Left kidney (tissue), 1 donor: ENCODE measurements at regions not wholly inside any gene's neighbourhood (a gene's known extent, or its start where the extent isn't known, plus 50 kb on each side); places are given as distances from the start of the nearest gene placed in this dataset.

Experiments used
- DNase-seq: peaks from one replicate; pipeline ENCODE4 v3.0.0-alpha.2; 2013

GRCh38 chr14:71362920-71363584 is 455.8 kb downstream of the PCNX1 start:
- no peak for DNase-seq

- no peak for DNase-seq
Measured at GRCh38 chr14:71363946-71364925, 457.0 kb downstream of the PCNX1 start.

GRCh38 chr14:71365361-71365760 is 458.1 kb downstream of the PCNX1 start:
- DNase-seq = no peak

- DNase-seq = no peak
Measured at GRCh38 chr14:71366861-71367260, 459.6 kb downstream of the PCNX1 start.

GRCh38 chr14:71371711-71372396 is 464.6 kb downstream of the PCNX1 start:
- no peak for DNase-seq

GRCh38 chr14:71372411-71372838 is 465.2 kb downstream of the PCNX1 start:
- no peak for DNase-seq

- DNase-seq = no peak
Measured at GRCh38 chr14:71373773-71374172, 466.5 kb downstream of the PCNX1 start.

GRCh38 chr14:71374989-71375388 is 467.7 kb downstream of the PCNX1 start:
- no peak for DNase-seq

- no peak for DNase-seq
Measured at GRCh38 chr14:71377099-71377498, 469.8 kb downstream of the PCNX1 start.

GRCh38 chr14:71380271-71380670 is 473.0 kb downstream of the PCNX1 start:
- DNase-seq = no peak

GRCh38 chr14:71381814-71382213 is 474.6 kb downstream of the PCNX1 start:
- no peak for DNase-seq

GRCh38 chr14:71382315-71382714 is 475.1 kb downstream of the PCNX1 start:
- no peak for DNase-seq

- DNase-seq = no peak
Measured at GRCh38 chr14:71383510-71383909, 476.3 kb downstream of the PCNX1 start.

- DNase-seq = no peak
Measured at GRCh38 chr14:71384007-71384845, 477.0 kb downstream of the PCNX1 start.

GRCh38 chr14:71387753-71388152 is 480.5 kb downstream of the PCNX1 start:
- DNase-seq = no peak

GRCh38 chr14:71388336-71388735 is 481.1 kb downstream of the PCNX1 start:
- no peak for DNase-seq

- DNase-seq = no peak
Measured at GRCh38 chr14:71388862-71389261, 481.6 kb downstream of the PCNX1 start.

- no peak for DNase-seq
Measured at GRCh38 chr14:71394386-71394785, 487.1 kb downstream of the PCNX1 start.

GRCh38 chr14:71395151-71395604 is 487.9 kb downstream of the PCNX1 start:
- no peak for DNase-seq

- DNase-seq = no peak
Measured at GRCh38 chr14:71395636-71396035, 488.4 kb downstream of the PCNX1 start.

- DNase-seq = no peak
Measured at GRCh38 chr14:71396050-71396677, 488.9 kb downstream of the PCNX1 start.
